WERI-Rb-1 (cell line): ENCODE measurements at regions not wholly inside any gene's neighbourhood (a gene's known extent, or its start where the extent isn't known, plus 50 kb on each side); places are given as distances from the start of the nearest gene placed in this dataset.

Experiments used
- DNase-seq: peaks from one replicate; pipeline ENCODE4 v3.0.0-alpha.2; 2020
- H3K27ac ChIP-seq: fragments of 250-450 bp; sonication (Bioruptor Pico); 2 replicates; pipeline ENCODE4 v1.5.1; 2020; ENCODE audit warnings: mild to moderate bottlenecking, moderate library complexity
- H3K27me3 ChIP-seq: fragments of 250-450 bp; sonication (Bioruptor Pico); 2 replicates; pipeline ENCODE4 v1.5.1; 2021; ENCODE audit warnings: mild to moderate bottlenecking, low read depth, moderate library complexity; ENCODE audit not compliant: insufficient read depth, severe bottlenecking
- H3K36me3 ChIP-seq: fragments of 250-450 bp; sonication (Bioruptor Pico); 2 replicates; pipeline ENCODE4 v1.5.1; 2020; ENCODE audit warnings: mild to moderate bottlenecking, moderate library complexity
- H3K4me3 ChIP-seq: 2 replicates; pipeline ENCODE4 v1.5.1; 2011; ENCODE audit warnings: low read depth, mild to moderate bottlenecking, control low read depth, low read length
- H3K9me3 ChIP-seq: fragments of 250-450 bp; sonication (Bioruptor Pico); 2 replicates; pipeline ENCODE4 v1.5.1; 2021; ENCODE audit warnings: mild to moderate bottlenecking, moderate library complexity; ENCODE audit not compliant: severe bottlenecking
- CTCF ChIP-seq: IDR thresholded peaks from 2 replicates; pipeline ENCODE4 v1.5.1; 2011; ENCODE audit warnings: low read depth, mild to moderate bottlenecking, control low read depth, inconsistent platforms, low read length

GRCh38 chr12:47017041-47017713 is 62.2 kb upstream of the PCED1B start:
- no peak overlapping the region for H3K27ac ChIP-seq
- H3K27me3 ChIP-seq, result peaks cover 8% of the 10 kb centered on the region
- H3K4me3 ChIP-seq, result no peak overlapping the region
- no peak for TF ChIP-seq CTCF
- no peaks in the 10 kb centered on the region for H3K36me3 ChIP-seq
- DNase-seq, result no peak
- no peaks in the 10 kb centered on the region for H3K9me3 ChIP-seq

GRCh38 chr12:47017901-47018475 is 61.4 kb upstream of the PCED1B start:
- no peak overlapping the region for H3K27ac ChIP-seq
- H3K4me3 ChIP-seq, result no peak overlapping the region
- TF ChIP-seq CTCF, result no peak
- H3K9me3 ChIP-seq, result no peaks in the 10 kb centered on the region
- DNase-seq, result no peak
- no peaks in the 10 kb centered on the region for H3K36me3 ChIP-seq
- H3K27me3 ChIP-seq, result peaks cover 8% of the 10 kb centered on the region

GRCh38 chr12:47020211-47020821 is 59.1 kb upstream of the PCED1B start:
- Histone ChIP-seq H3K27ac (no peak overlapping the region), H3K27me3 (peaks cover 13% of the 10 kb centered on the region), H3K9me3 (no peaks in the 10 kb centered on the region), H3K36me3 (no peaks in the 10 kb centered on the region), H3K4me3 (no peak overlapping the region)
- DNase-seq, result no peak
- TF ChIP-seq CTCF, result no peak

GRCh38 chr12:47021298-47021697 is 58.1 kb upstream of the PCED1B start:
- Histone ChIP-seq H3K27me3 (peaks cover 14% of the 10 kb centered on the region), H3K9me3 (no peaks in the 10 kb centered on the region), H3K4me3 (no peak overlapping the region), H3K27ac (no peak overlapping the region), H3K36me3 (no peaks in the 10 kb centered on the region)
- peak; percentile 32 for TF ChIP-seq CTCF
- DNase-seq, result peak; percentile 7

GRCh38 chr12:47022296-47022695 is 57.1 kb upstream of the PCED1B start:
- H3K4me3 ChIP-seq, result no peak overlapping the region
- no peak for TF ChIP-seq CTCF
- peaks cover 20% of the 10 kb centered on the region for H3K27me3 ChIP-seq
- H3K9me3 ChIP-seq, result no peaks in the 10 kb centered on the region
- no peak for DNase-seq
- H3K36me3 ChIP-seq, result no peaks in the 10 kb centered on the region
- H3K27ac ChIP-seq, result no peak overlapping the region
